WTC11 (cell line): ENCODE measurements at regions not wholly inside any gene's neighbourhood (a gene's known extent, or its start where the extent isn't known, plus 50 kb on each side); places are given as distances from the start of the nearest gene placed in this dataset.

ENCODE experiments used
- IRF2 ChIP-seq: sonication (generic); formaldehyde crosslinking; IDR thresholded peaks from 2 replicates; pipeline ENCODE4 v1.8.0; 2022; ENCODE audit warnings: low read depth, missing genetic modification reagents, borderline replicate concordance
- NR2C2 ChIP-seq: sonication (generic); formaldehyde crosslinking; IDR thresholded peaks from 2 replicates; pipeline ENCODE4 v1.8.0; 2022; ENCODE audit warnings: mild to moderate bottlenecking, missing genetic modification reagents
- SP1 ChIP-seq: sonication (generic); formaldehyde crosslinking; conservative IDR thresholded peaks from 2 replicates; pipeline ENCODE4 v1.8.1; 2022; ENCODE audit warnings: missing genetic modification reagents
- TCF7 ChIP-seq: sonication (generic); formaldehyde crosslinking; IDR thresholded peaks from 2 replicates; pipeline ENCODE4 v1.8.0; 2022; ENCODE audit warnings: mild to moderate bottlenecking, low read depth, missing genetic modification reagents, moderate library complexity
- ZNF263 ChIP-seq: sonication (generic); formaldehyde crosslinking; IDR thresholded peaks from 2 replicates; pipeline ENCODE4 v1.8.1; 2022; ENCODE audit warnings: low read depth, mild to moderate bottlenecking, moderate library complexity, missing genetic modification reagents
- TF ChIP-seq, protein P1 (sequence below): fragments of 200-600 bp; IDR thresholded peaks from 2 replicates; pipeline ENCODE4 v1.8.0; 2022; ENCODE audit warnings: antibody characterized with exemption
- TF ChIP-seq, protein P2 (sequence below): sonication (generic); formaldehyde crosslinking; IDR thresholded peaks from 2 replicates; pipeline ENCODE4 v1.8.0; 2022; ENCODE audit warnings: mild to moderate bottlenecking, missing genetic modification reagents

DNA sequence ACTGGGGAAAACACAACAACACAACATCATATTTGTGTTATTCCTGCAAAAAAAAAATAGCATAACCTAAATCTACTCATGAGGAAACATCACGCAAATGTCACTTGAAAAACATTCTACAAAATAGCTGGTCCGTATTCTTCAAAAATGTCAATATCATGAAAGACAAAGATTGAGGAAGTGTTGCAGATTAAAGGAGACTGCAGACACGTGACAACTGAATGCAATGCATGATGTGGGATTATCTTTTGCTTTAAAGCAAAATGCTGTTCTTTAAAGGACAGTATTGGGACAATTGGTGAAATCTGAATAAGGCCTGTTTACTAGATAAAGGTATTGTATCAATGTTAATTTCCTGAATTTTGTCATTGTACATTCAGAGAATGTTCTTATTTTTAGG, 157.7 kb downstream of the SMIM20 start:
- no peak for TF ChIP-seq ZNF263 (CRISPR knock-in tag)
- TF ChIP-seq, protein P1, sequence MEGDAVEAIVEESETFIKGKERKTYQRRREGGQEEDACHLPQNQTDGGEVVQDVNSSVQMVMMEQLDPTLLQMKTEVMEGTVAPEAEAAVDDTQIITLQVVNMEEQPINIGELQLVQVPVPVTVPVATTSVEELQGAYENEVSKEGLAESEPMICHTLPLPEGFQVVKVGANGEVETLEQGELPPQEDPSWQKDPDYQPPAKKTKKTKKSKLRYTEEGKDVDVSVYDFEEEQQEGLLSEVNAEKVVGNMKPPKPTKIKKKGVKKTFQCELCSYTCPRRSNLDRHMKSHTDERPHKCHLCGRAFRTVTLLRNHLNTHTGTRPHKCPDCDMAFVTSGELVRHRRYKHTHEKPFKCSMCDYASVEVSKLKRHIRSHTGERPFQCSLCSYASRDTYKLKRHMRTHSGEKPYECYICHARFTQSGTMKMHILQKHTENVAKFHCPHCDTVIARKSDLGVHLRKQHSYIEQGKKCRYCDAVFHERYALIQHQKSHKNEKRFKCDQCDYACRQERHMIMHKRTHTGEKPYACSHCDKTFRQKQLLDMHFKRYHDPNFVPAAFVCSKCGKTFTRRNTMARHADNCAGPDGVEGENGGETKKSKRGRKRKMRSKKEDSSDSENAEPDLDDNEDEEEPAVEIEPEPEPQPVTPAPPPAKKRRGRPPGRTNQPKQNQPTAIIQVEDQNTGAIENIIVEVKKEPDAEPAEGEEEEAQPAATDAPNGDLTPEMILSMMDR = no peak
- TF ChIP-seq NR2C2 = no peak
- no peak for TF ChIP-seq SP1 (CRISPR knock-in tag)
- no peak for TF ChIP-seq IRF2
- TF ChIP-seq, protein P2, sequence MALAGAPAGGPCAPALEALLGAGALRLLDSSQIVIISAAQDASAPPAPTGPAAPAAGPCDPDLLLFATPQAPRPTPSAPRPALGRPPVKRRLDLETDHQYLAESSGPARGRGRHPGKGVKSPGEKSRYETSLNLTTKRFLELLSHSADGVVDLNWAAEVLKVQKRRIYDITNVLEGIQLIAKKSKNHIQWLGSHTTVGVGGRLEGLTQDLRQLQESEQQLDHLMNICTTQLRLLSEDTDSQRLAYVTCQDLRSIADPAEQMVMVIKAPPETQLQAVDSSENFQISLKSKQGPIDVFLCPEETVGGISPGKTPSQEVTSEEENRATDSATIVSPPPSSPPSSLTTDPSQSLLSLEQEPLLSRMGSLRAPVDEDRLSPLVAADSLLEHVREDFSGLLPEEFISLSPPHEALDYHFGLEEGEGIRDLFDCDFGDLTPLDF (CRISPR knock-in tag) = no peak
- TF ChIP-seq TCF7 (CRISPR knock-in tag) = no peak
